GM12892 (cell line): ENCODE measurements at regions not wholly inside any gene's neighbourhood (a gene's known extent, or its start where the extent isn't known, plus 50 kb on each side); places are given as distances from the start of the nearest gene placed in this dataset.

Experiments used
- DNase-seq: peaks from one replicate; pipeline ENCODE4 v3.0.0; 2011; ENCODE audit not compliant: insufficient read length
- FAIRE-seq: peaks from 2 replicates; lab custom pipeline; 2011; peaks lifted over from hg19 to GRCh38; lab: Jason Lieb, UNC
- POLR2A ChIP-seq: IDR thresholded peaks from 2 replicates; pipeline ENCODE4 v1.6.1; 2011; ENCODE audit warnings: low read depth, low read length, control low read depth
- POLR2AphosphoS5 ChIP-seq: IDR thresholded peaks from 2 replicates; pipeline ENCODE4 v1.6.1; 2011; ENCODE audit warnings: low read depth, low read length, control low read depth
- TAF1 ChIP-seq: IDR thresholded peaks from 2 replicates; pipeline ENCODE4 v1.6.1; 2011; ENCODE audit warnings: low read depth, mild to moderate bottlenecking, control low read depth, low read length, borderline replicate concordance

DNA sequence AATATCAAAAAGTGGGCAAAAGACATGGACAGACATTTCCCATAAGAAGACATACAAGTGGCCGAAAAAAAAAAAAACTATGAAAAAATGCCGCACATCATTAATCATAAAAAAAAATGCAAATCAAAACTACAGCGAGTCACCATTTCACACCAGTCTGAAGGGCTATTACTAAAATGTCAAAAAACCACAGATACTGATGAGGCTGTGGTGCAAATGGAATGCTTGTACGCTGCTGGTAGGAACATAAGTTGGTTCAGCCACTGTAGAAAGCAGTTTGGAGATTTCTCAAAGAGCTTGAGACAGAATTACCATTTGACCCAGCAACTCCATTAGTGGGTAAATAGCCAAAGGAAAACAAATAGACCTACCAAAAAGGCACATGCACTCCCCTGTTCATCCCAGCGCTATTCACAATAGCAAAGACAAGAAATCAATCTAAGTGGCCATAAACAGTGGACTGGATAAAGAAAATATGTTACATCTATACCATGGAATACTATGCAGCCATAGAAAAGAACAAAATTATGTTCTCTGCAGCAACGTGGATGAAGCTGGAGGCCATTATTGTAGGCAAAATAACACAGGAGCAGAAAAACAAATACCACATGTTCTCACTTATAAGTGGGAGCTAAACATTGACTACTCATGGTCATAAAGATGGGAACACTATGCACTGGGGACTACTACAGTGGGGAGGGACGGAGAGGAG, 110.6 kb upstream of the BOD1 start:
- TF ChIP-seq TAF1 (no peak), POLR2A (no peak), POLR2AphosphoS5 (no peak)
- no peak for DNase-seq
- no peak for FAIRE-seq

DNA sequence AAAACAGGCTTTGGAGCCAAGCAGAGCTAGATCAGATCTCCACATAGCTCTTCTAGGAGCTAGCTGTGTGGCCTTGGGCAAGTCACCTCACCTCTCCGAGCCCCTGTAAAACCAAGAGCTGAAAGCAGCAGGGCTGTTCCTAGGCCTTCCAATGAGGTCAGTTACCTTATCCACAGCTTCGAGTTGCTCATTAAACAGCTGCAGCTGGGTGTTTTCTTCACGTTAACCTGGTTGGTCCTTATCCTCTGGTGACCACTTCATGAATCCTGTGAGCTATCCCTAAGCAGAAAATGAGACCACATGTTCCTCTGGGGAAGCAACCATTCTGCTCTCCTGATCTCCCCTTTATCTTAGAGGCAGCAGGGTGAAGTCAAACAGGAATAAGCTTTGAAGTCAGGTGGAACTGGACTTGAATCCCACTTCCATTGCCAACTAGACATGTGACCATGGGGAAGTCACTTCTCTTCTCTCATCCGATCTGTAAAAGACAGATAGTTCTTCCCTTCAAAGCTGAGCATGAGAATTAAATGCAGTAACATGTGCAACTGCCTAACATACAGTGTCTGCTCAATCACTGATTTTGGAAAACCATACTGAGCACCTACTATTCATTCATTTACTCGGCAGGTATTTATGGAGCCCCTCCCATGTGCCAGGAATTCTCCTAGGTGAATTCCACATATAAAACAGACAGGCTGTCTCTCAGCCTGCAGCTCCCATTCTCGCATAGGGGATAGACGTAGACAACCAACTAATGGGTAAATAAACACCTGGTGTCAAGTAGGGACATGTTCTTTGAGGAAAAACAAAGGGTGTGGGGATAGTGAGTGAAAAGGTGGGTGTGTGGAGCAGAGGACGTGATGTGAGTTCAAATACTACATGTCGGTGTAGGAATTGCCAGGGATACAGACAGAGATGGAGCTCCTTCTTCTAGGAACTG, 111.7 kb upstream of the BOD1 start:
- DNase-seq (no peak), FAIRE-seq (no peak)
- no peak for TF ChIP-seq TAF1

GRCh38 chr5:173729079-173729765, 112.8 kb upstream of the BOD1 start:
- no peak for DNase-seq
- FAIRE-seq, result no peak
- TF ChIP-seq POLR2AphosphoS5, result no peak
- TF ChIP-seq TAF1, result no peak
- TF ChIP-seq POLR2A, result no peak

DNA sequence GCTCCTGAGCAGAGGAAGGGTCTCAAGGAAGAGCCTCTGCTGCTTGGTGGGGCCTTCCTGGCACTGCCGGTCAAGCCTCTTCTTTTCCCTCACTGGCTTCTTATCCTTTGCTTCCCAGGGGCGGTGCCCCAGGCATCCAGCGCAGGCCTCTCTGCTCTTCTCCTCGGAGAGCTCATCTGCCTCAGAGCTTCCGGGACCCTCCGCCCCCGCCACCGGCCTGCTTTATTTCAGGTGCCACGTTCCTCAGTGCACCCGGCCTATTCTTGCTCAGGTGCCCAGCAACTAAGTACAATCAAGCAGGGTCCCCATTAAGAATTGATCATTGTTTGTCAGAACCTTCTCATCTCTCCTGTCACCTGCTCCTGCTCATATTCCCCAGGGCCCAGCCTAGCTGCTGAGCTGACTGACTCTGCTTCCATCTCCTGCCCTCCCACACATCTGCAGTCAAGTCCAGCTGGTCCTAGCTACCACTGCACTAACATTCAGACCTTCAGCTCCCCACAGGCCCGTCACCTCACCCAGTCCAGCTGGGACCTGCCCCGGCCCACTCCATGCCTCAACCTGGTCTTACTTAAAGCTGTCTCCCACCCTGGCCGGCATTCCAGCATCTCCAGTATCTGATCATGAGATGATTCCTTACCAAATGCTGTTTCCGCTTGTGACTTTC, 114.3 kb upstream of the BOD1 start:
- no peak for TF ChIP-seq POLR2A
- FAIRE-seq (no peak), DNase-seq (no peak)

- FAIRE-seq, result no peak
- DNase-seq, result no peak
- TF ChIP-seq TAF1 (no peak), POLR2AphosphoS5 (no peak), POLR2A (no peak)
These were observed 116.6 kb upstream of the BOD1 start for GRCh38 chr5:173733021-173733420.

DNA sequence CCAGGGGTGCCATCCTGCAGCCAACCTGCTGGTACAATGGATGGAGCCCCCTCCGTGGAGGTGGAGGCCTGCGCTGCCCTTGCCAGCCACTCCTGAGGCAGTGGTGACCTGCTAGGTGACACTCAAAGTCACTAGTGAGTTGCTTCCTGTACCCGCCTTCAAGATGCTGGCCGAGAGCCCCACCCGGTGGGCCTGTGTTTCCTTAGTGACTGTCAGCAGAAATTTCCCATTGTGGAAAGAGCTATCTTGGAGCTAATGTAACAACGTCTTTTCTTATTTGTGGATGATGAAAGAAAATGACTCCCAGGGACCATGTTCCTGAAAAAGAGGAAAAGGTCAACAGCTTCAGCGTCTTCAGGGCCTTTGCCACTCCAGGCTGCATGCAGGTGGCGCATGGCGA, 117.0 kb upstream of the BOD1 start:
- no peak for TF ChIP-seq TAF1
- no peak for TF ChIP-seq POLR2AphosphoS5
- no peak for TF ChIP-seq POLR2A
- DNase-seq, result no peak
- no peak for FAIRE-seq

DNA sequence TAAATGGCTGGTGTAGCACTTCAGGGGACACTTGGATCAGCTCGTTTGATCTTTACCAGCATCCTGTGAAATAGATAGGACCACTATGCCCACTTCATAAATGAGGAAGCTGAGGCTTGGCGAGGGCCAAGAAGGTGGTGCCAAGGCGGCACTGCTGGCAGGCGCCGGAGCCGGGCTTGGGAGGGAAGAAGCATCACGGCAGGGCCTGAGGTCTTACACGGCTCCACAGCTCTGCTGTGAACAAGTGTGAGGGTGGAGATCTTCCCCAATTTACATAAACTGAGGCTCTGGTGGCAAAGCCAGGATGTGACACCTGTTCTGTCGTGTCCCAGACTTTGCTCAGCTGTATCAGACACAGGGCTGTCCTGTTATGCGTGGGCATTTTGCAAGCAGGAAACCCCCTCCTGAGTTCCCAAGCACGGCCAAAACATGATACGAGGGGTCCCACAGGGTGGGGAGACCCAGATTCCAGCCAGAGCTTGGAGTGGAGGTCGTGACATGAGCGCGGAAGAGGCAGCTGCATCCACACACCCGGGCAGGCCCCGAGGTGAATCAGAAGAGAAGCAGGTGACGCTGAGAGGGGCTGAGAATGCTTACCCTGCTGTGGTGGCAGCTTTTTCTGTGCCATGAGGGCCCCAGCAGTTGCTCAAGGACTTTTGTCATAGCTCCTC, 117.5 kb upstream of the BOD1 start:
- TF ChIP-seq POLR2AphosphoS5 (no peak), TAF1 (no peak), POLR2A (no peak)
- peak; percentile 74 for DNase-seq
- FAIRE-seq, result peak; percentile 83

DNA sequence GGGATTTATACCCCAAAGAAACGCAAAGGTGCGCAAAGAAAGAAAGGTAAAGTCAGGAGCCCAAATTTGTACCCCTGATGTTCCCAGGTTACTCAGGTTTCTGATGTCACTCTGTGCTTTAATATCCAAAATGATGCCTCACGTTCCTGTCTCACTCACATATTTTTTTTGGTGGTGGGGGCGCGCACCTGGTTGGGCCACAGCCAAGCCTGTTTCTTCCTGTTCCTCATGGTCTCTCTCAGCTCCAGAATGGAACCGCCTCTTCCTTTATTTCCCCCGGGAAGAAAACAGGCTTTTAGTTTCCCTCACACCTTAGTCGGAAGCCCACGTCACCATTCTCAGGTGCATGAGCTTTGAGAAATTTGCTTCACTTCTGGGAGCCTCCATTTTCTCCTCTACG, 118.3 kb upstream of the BOD1 start:
- FAIRE-seq (no peak), DNase-seq (no peak)
- no peak for TF ChIP-seq POLR2AphosphoS5
- no peak for TF ChIP-seq TAF1
- no peak for TF ChIP-seq POLR2A

- FAIRE-seq (no peak), DNase-seq (no peak)
- TF ChIP-seq POLR2AphosphoS5, result no peak
These were observed 118.7 kb upstream of the BOD1 start for GRCh38 chr5:173735184-173735583.

- DNase-seq (no peak), FAIRE-seq (no peak)
- TF ChIP-seq POLR2A (no peak), TAF1 (no peak), POLR2AphosphoS5 (no peak)
These were observed 119.2 kb upstream of the BOD1 start for GRCh38 chr5:173735691-173736090.

DNA sequence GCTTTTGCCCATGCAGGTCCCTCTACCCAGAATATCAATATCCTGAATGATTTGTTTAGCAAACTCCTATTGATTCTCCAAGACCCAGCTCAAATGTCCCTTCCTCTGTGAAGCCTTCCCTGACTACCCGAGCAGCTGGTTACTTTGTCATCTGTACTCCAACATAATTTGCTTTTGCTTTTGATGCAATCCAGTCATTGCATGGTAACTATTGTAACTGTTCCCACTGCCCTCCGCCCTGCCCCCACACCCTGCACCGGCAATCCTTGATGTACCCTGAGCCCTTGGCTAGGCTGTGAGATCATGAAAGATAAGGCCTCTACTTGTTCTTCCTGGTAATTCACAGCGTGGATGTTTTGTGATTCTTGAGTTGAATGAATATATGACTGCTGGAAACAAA, 119.9 kb upstream of the BOD1 start:
- FAIRE-seq, result no peak
- no peak for DNase-seq
- TF ChIP-seq TAF1 (no peak), POLR2A (no peak), POLR2AphosphoS5 (no peak)

- DNase-seq, result peak; percentile 73
- TF ChIP-seq POLR2AphosphoS5 (no peak; the same call in 1 of the 2 replicates), TAF1 (no peak), POLR2A (no peak)
- FAIRE-seq, result peak; percentile 95
These were observed 120.5 kb upstream of the BOD1 start for GRCh38 chr5:173736923-173737412.
